Embryonic facial prominence (tissue), 1 donor: ENCODE measurements at regions not wholly inside any gene's neighbourhood (a gene's known extent, or its start where the extent isn't known, plus 50 kb on each side); places are given as distances from the start of the nearest gene placed in this dataset.
"Not testable (repeated sequence)": the region's sequence is repeated elsewhere in the genome, so short reads cannot be mapped to it uniquely, and the experiment has no call there.

Experiments used
- DNase-seq: peaks from one replicate; pipeline ENCODE4 v3.0.0-alpha.2; 2016; ENCODE audit errors: extremely low spot score

GRCh38 chr6:165173484-165173883 lies 135.9 kb downstream of the C6orf118 start:
- no peak for DNase-seq

- no peak for DNase-seq
Observed at GRCh38 chr6:165167861-165168260, 141.5 kb downstream of the C6orf118 start.

- no peak for DNase-seq
Observed at GRCh38 chr6:165167311-165167710, 142.1 kb downstream of the C6orf118 start.

- DNase-seq, result no peak
Observed at GRCh38 chr6:165163519-165163918, 145.9 kb downstream of the C6orf118 start.

- DNase-seq, result no peak
Observed at GRCh38 chr6:165159460-165159859, 149.9 kb downstream of the C6orf118 start.

GRCh38 chr6:165146456-165146855 lies 162.9 kb downstream of the C6orf118 start:
- DNase-seq, result no peak

GRCh38 chr6:165135889-165136288 lies 173.5 kb downstream of the C6orf118 start:
- no peak for DNase-seq

- no peak for DNase-seq
Observed at GRCh38 chr6:165129086-165129485, 180.3 kb downstream of the C6orf118 start.

- DNase-seq, result not testable (repeated sequence)
Observed at GRCh38 chr6:165127743-165128142, 181.7 kb downstream of the C6orf118 start.

GRCh38 chr6:165124681-165125080 lies 184.7 kb downstream of the C6orf118 start:
- DNase-seq, result not testable (repeated sequence)

- no peak for DNase-seq
Observed at GRCh38 chr6:165119231-165120020, 190.0 kb downstream of the C6orf118 start.

- DNase-seq, result no peak
Observed at GRCh38 chr6:165118736-165119135, 190.7 kb downstream of the C6orf118 start.

- no peak for DNase-seq
Observed at GRCh38 chr6:165117806-165118205, 191.6 kb downstream of the C6orf118 start.

GRCh38 chr6:165117121-165117520 lies 192.3 kb downstream of the C6orf118 start:
- DNase-seq, result no peak

GRCh38 chr6:165110860-165111259 lies 198.5 kb downstream of the C6orf118 start:
- DNase-seq, result no peak

GRCh38 chr6:165109011-165109410 lies 200.4 kb downstream of the C6orf118 start:
- no peak for DNase-seq

- DNase-seq, result no peak
Observed at GRCh38 chr6:165106261-165106660, 203.1 kb downstream of the C6orf118 start.

- DNase-seq, result no peak
Observed at GRCh38 chr6:165098165-165098564, 211.2 kb downstream of the C6orf118 start.

- DNase-seq, result no peak
Observed at GRCh38 chr6:165096868-165097267, 212.5 kb downstream of the C6orf118 start.

- DNase-seq, result no peak
Observed at GRCh38 chr6:165096209-165096608, 213.2 kb downstream of the C6orf118 start.

GRCh38 chr6:165092881-165093595 lies 216.4 kb downstream of the C6orf118 start:
- DNase-seq, result no peak

GRCh38 chr6:165091121-165091785 lies 218.2 kb downstream of the C6orf118 start:
- no peak for DNase-seq

- DNase-seq, result no peak
Observed at GRCh38 chr6:165090242-165090641, 219.2 kb downstream of the C6orf118 start.
